ENCODE measurements at regions not wholly inside any gene's neighbourhood (a gene's known extent, or its start where the extent isn't known, plus 50 kb on each side); places are given as distances from the start of the nearest gene placed in this dataset.

GRCh38 chr13:32914686-32915085, 101.5 kb upstream of the KL start:
- DNase-seq: no peak

GRCh38 chr13:32917504-32917903, 98.7 kb upstream of the KL start:
- DNase-seq: no peak

- DNase-seq: no peak
Measured at GRCh38 chr13:32923725-32924124, 92.5 kb upstream of the KL start.

GRCh38 chr13:32924886-32925285, 91.3 kb upstream of the KL start:
- DNase-seq: no peak

- no peak for DNase-seq
Measured at GRCh38 chr13:32925506-32925905, 90.7 kb upstream of the KL start.

- no peak for DNase-seq
Measured at GRCh38 chr13:32932376-32932775, 83.8 kb upstream of the KL start.

- DNase-seq: no peak
Measured at GRCh38 chr13:32936716-32937115, 79.5 kb upstream of the KL start.

- DNase-seq: no peak
Measured at GRCh38 chr13:32938314-32938713, 77.9 kb upstream of the KL start.

GRCh38 chr13:32938907-32939306, 77.3 kb upstream of the KL start:
- DNase-seq: no peak

- DNase-seq: no peak
Measured at GRCh38 chr13:32940601-32941000, 75.6 kb upstream of the KL start.

- no peak for DNase-seq
Measured at GRCh38 chr13:32941368-32941767, 74.9 kb upstream of the KL start.

- DNase-seq: no peak
Measured at GRCh38 chr13:32946558-32946957, 69.7 kb upstream of the KL start.

- no peak for DNase-seq
Measured at GRCh38 chr13:32947411-32948276, 68.6 kb upstream of the KL start.

GRCh38 chr13:32949820-32950219, 66.4 kb upstream of the KL start:
- DNase-seq: no peak

- DNase-seq: no peak
Measured at GRCh38 chr13:32951580-32951979, 64.6 kb upstream of the KL start.

GRCh38 chr13:32955881-32956594, 60.2 kb upstream of the KL start:
- no peak for DNase-seq

- no peak for DNase-seq
Measured at GRCh38 chr13:32956595-32956933, 59.7 kb upstream of the KL start.

- no peak for DNase-seq
Measured at GRCh38 chr13:32960626-32961025, 55.6 kb upstream of the KL start.

- DNase-seq: no peak
Measured at GRCh38 chr13:32961724-32962123, 54.5 kb upstream of the KL start.

GRCh38 chr13:32962342-32962741, 53.9 kb upstream of the KL start:
- DNase-seq: no peak

- no peak for DNase-seq
Measured at GRCh38 chr13:32964987-32965386, 51.2 kb upstream of the KL start.

Measured in stimulated activated CD4-positive, alpha-beta T cell treated with anti-CD3 and anti-CD28 coated beads, Interleukin-12 subunit alpha, Interleukin-12 subunit beta, amount 100 ng/mL, for 4 hours (primary cell).